HG03135 (cell line): ENCODE measurements at regions not wholly inside any gene's neighbourhood (a gene's known extent, or its start where the extent isn't known, plus 50 kb on each side); places are given as distances from the start of the nearest gene placed in this dataset.
"Not testable (repeated sequence)": the region's sequence is repeated elsewhere in the genome, so short reads cannot be mapped to it uniquely, and the experiment has no call there.

ENCODE experiments used
- ATAC-seq: cut with Tn5 transposase; IDR thresholded peaks from one replicate; pipeline ENCODE4 v1.9.1; 2021; ENCODE audit warnings: mild to moderate bottlenecking, moderate library complexity; ENCODE audit not compliant: unreplicated experiment

DNA sequence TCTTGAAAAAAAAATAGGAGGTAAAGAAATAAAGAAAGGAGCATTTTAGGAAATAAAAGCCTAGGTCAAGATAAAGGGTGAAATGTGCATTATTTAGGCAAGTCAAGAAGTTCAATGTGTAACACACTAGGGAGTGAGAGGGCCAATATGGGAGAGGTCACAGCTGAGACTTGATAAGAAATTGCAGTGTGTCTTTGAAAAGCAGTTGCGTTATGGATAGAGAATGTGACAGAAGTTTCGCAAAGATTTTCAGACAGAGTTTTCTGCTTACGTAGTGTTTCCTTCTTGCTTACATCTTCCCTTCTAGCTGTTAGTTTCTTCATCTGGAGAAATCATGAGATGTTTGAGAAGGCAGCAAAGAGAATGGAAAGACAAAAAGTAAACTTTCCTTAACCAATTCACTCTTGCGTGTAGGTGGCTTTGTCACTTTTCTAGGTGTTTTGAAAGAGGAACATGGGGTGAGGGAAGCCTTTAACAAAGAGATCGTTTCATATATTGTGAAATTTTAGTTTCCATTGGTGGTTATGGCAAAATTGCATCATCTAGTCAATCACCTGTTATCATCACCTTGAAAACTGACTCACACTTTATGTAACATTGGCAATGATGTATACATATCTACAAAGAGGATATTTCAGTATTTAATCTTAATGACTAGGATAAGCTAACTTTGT lies 975.5 kb downstream of the OLFM4 start:
- ATAC-seq, result no peak

DNA sequence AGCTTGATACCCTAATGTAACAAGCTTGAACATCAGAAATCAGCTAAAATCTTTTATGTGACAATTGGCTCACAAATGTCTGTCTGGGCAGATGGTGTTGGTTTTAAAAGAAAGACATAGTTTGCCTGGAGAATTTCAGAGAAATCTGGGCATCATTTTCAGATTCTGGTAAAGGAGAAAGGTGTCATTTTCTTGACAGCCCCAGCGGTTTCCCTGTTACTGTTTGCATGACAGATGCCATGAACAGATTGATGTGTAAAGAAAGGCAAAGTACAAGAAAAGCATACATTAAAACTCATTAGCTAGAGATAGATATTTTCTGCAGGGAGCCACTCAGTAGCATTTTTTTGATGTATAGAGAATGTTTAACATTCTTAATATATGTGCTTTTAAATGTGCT lies 987.9 kb downstream of the OLFM4 start:
- ATAC-seq, result no peak

DNA sequence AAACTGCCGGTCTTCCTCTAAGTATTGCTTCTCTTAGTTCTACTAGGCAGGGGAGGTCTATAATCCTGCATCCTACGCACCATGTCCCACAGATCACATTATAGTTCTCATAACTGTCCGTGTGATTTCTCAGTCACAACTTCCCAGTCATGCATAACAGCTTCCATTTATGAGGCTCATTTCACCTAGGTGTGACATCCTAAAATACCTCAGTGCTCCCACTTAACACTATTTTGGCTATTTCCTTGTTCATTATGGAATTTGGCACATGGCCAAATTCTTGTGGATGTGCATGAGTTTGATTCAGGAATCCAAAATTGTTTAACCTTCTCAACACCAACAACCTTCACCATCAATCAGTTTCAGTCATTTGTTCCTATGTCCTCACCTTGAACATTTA lies 989.9 kb downstream of the OLFM4 start:
- ATAC-seq, result no peak

DNA sequence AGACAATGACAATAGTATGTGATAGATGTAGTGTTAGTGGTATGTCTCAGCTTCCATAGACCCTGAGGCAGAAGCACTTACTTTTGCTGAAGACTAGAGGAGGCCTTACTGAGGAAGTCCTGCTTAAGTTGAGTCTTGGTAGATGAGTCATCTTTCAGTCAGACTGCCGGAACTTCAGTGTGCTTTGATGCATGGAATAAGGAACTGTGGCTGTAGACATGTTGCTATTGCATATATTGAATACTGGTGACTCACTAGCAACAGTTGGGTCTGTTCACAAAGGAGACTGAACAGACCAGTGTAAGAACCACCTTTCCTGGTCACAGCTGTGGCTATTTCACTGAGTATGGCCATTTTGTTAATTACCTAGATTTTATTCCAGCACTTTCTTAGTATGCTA lies 1000.6 kb downstream of the OLFM4 start:
- peak; percentile 82 for ATAC-seq

DNA sequence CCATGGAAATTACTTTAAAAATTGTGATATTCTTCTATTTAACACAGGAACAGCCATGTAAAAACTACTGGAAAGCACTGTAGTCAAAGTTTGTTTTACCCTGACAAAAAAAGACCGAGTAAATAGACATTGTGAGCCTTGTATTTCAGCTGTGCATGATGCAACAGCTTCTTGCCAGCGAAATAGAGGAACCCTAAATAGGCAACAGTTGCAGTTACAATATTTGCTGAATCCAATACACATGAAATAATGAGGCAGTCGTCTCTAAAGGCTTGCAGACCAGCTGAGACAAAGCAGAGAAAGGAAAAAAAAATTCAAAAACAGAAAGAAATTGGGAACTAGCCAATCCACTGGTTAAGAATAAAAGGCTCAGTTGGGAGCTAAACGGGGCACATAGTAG lies 1001.1 kb downstream of the OLFM4 start:
- no peak for ATAC-seq

DNA sequence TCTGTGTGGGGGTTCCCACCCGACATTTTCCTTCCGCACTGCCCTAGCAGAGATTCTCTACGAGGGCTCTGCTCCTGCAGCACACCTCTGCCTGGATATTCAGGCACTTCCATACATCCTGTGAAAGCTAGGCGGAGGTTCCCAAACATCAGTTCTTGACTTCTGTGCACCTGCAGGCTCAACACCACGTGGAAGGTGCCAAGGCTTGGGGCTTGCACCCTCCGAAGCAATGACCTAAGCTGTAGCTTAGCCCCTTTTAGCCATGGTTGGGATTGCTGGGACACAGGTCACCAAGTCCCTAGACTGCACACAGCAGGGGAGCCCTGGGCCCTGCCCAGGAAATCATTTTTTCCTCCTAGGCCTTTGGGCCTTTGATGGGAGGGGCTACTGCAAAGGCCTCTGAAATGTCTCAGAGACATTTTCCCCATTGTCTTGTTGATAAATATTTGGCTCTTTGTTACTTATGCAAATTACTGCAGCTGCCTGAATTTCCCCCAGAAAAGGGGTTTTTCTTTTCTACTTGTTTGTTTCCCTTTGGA lies 1004.8 kb downstream of the OLFM4 start:
- no peak for ATAC-seq

DNA sequence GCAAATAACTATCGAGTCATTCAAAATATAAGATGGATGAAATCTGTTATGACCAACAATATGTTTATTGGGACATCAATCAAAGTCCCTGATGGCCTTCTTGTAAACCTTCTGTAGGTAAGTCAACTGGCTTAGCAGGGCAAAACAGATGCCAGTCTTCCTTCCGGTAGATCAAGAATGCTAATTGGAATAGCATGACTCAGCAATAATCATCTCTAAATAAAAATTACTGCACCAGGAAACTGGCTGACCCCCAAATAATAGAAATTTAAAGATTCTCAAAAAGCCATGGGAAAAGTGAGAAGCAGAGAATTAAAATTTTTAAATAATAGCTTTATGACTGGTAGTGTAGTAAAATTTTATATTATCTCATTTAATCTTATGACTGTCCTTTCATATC lies 1005.4 kb downstream of the OLFM4 start:
- ATAC-seq, result no peak

DNA sequence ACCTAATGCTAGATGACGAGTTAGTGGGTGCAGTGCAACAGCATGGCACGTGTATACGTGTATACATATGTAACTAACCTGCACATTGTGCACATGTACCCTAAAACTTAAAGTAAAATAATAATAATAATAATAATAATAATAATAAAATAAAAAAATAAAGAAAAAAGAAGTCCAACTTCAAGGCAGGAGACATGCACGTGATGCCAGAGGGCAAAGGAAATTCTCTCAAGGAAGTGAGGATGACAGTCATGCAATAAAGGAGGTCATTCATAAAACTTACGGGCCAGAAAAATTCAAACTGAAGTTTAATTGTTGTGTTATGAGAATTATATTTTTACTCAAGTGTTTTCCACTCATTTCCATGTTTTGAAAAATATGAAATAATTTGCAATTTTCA lies 1028.8 kb downstream of the OLFM4 start:
- ATAC-seq, result not testable (repeated sequence)

DNA sequence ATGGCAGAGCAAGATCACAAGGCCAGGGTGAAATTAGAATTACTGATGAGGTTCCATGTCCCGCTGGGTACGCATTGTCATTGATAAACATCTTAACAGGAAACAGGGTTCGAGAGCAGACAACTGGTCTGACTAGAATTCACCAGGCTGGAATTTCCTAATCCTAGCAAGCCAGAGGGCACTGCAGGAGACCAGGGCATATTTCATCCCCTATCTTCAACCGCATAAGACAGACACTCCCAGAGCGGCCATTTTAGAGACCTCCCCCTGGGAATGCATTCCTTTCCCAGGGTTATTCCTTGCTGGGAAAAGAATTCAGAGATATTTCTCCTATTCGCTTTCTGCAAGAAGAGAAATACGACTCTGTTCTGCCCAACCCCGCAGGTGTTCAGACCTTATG lies 1041.3 kb downstream of the OLFM4 start:
- ATAC-seq, result not testable (repeated sequence)

DNA sequence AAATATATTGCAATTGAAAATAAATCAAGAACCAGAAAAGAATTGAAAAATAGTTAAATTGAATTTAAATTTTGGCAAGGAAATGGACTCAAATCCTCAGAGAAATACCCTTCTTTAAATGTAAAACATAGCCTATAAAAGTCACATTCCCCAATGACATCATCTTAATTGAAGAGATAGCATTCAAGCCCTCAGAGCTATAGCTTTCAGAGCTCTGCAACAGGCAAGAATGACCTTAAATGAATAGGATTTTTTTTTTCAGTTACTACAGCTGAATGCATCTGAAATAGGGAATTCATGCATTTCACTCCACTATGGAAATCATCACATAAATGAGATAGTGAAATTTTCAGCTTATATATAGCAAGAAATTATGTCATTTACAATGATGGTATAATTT lies 1049.0 kb downstream of the OLFM4 start:
- no peak for ATAC-seq

DNA sequence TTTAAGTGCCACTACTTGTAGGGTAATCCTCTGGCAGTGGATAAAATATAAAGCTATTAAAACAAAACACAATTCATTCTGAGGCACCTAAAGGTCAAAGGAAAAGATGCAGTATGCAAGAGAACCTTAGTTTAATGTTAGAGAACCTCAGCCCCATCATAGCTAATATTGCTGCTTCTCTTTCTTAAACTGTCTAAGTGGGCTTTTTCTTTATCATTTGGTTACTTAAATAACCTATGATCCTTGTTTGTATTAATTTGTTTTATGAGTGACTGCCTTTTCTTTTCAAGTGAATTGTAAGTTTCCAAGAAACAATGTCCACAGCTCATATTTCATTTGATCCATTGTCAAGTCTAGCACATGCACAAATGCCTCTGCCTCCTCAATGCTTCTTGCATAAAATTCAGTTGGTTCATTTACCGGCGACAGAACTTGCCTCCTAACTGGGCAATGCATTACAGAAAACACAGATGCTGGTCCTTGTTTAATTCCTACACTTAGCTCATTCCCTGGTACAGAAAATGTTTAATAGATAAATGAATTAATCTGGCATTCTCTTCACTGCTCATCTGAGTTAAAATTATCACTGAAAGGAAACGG lies 1049.8 kb downstream of the OLFM4 start:
- no peak for ATAC-seq

DNA sequence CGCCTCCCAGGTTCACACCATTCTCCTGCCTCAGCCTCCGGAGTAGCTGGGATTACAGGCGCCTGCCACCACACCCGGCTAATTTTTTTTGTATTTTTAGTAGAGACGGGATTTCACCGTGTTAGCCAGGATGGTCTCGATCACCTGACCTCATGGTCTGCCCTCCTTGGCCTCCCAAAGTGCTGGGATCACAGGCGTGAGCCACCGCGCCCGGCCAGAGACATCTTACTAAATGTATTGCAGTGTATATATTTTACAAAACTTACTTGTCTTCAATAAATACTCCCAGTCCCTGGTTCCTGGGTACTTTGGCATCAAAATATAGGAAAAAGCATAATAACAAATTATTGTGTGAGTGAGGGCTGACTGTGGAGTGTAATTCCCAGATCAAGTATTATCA lies 1053.7 kb downstream of the OLFM4 start:
- ATAC-seq, result not testable (repeated sequence)

DNA sequence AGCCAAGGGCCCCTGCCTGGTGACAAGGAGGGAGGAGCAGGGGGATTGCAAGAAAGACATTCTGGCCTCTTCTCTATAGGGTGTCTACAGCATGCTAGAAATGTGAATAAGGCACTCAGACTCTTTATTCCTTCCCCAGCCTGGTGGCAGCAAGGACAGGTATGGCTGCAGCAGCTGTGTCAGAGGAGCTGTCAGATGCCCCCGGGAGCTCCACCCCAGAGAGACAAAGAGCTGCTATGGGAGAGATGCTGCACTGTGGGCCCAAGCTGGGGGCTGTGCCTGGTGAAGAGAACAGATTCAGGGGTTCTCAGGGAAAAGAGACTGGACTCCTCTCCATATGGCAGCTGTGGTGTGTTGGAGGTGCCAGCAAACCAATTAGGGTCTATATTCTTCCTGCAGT lies 1063.3 kb downstream of the OLFM4 start:
- no peak for ATAC-seq

DNA sequence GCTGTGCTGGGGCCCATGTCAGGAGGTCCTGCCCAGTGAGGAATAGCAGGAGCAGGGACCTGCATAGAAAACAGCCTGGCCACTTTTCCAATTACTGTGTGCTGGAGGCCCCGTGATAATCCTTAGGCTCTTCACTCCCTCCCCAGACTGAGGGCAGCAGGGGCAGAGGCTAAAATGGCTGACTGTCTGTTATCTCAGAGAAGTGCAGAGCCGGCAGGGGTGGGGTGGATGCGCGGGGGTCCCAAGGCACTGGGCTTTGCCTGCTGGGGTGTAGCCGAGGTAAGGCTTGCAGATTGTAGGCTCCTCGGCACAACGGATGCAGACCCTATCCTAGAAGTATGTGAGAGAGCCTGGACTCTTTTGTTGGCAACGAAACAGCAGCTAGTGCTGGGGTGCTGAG lies 1064.1 kb downstream of the OLFM4 start:
- no peak for ATAC-seq

DNA sequence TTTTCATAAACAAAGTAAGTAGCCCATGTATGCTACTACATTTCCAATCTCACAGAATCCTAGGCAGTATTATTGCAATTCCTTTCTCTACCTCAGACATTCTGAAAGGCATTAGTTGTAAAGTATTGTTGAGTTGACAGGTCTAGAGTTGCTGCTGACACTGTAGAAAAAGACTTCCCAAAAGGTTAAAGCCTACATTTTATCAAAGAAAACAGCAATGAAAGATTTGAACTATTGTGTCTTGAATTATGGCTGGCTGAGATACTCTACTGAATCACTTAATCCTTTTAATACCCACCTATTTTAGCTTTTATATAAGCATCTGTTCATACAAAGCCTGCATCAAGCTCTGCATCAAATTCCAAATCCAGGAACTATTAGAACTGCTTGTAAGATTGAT lies 1082.0 kb downstream of the OLFM4 start:
- no peak for ATAC-seq

DNA sequence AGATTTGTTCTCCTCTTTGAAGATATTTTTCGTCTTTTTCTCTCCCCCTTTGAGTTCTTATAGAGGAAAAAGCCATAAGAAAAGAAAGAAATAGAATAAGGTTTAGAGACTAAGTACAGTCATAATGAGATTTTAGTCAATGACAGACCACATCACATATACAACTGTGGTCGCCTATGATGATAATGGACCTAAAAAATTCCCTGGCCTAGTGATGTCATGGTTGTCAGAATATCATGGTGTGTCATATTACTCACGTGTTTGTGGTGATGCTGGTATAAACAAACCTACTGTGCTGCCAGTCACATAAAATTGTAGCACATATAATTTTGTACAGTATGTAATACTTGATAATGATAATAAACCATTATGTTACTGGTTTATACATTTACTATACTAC lies 1096.1 kb downstream of the OLFM4 start:
- ATAC-seq, result no peak

DNA sequence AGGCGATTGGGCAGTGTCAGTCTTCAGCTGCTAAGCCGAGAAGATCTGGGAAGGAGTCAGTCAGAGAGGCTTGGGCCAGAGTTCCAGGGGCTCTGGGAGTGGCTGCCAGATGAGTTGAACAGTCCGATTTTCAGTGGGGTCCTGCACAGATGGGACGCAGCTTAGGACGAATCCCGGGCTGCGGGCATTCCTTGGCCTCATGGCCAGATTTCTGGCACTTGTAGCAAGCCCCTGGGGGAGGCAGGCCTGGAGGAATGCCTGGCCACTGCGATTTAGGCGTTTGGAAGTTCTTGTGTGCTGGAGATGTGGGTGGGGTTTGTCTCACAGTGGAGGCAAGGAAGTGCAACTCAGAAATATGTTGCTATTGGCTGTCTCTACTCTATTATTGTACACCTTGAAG lies 1102.3 kb downstream of the OLFM4 start:
- not testable (repeated sequence) for ATAC-seq

DNA sequence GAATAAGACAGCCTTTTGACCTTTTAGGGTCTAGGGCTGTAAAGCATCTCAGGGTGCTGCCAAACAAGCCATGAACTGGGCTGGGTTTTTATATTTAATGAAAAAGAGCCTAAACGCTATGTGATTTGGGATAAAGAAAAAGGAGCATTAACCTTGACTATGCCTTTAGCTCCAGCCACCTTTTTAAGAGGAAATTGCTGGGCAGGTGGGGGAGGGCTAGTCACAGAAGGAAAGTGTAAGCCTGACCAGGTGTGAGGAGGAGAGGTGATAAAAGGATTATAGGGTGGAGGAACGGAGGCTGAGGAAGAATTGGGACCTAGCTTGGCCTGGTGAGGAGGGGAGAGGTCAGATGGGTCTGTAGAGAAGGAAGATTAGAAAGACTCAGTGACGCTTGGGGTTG lies 1102.8 kb downstream of the OLFM4 start:
- not testable (repeated sequence) for ATAC-seq

DNA sequence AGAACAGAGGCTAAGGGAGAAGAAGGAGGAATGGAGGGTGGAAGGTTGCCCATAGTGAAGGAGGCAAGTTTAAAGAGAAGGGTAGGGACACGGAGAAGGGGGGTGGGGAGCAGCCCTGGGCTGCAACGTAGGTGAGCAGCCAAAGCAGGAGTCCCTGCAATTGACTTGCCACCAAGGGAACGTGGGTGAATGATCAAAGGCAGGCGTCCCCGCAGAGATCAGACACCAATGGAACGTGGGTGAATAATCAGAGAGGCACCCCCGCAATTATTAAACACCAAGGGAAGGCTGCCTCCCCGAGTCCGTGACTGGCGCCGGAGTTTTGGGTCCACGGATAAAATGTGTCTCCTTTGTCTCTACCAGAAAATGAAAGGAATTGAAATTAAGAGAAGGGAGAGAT lies 1103.5 kb downstream of the OLFM4 start:
- not testable (repeated sequence) for ATAC-seq

DNA sequence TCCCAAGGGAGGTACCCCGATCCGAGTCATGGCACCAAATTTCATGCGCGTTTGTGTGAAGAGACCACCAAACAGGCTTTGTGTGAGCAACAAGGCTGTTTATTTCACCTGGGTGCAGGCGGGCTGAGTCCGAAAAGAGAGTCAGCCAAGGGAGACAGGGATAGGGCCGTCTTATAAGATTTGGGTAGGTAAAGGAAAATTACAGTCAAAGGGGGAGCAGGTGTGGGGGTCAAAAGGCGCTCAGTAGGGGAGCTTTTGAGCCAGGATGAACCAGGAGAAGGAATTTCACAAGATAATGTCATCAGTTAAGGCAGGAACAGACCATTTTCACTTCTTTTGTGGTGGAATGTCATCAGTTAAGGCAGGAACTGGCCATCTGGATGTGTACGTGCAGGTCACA lies 1104.1 kb downstream of the OLFM4 start:
- not testable (repeated sequence) for ATAC-seq

DNA sequence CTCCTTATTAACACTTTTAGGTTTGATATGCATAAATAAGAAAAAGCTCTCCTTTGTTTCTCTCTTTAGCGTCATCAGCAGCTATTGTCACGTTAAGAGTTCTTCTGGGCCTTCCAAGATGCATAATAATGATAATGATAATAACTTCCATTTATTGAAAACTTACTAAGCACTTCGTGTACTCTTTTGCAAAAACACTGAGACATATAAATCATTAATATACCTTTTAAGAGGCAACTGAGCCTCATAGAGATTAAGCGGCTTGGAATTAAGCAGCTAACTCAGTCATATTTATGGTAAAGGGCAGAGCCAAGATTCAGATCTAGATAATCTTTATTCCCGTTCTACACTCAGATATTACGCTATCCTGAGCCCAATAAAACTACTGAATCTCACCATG lies 1105.1 kb downstream of the OLFM4 start:
- no peak for ATAC-seq

DNA sequence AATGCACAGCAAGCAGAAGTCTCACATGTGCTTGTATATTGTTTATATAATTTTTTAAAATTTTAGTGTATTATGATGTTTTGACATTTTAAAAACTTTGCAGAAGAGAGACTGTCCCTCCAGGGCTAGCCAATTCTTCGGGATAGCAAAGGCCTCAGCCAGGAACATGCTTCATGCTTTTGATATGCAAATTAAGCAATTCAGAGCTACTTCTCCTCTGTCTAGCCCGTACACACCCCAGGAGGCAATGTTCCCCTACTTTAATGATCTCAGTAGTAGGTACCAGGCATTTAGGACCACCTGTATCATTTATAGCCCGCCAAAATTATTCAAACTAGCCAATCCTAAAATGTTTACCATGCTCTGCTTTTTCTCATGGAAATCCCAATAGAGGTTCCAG lies 1116.2 kb downstream of the OLFM4 start:
- no peak for ATAC-seq

DNA sequence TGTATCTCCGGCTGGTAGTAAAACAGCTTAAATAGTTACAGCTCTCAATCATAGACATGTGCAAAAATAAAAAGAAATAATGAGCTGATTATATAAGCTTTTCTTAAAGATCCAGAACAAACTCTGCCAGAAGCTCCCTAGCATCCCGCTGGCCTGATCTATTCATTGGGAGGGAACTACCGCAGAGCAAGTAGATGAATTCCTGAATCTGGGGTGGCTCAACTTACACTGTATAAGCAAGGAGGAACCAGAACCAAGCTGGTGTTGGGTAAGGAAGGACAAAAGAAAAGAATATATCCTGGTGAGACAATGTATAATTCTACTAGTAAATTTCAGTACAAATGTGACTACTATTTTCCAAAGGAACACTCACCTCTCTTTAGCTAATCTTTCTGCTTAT lies 1122.2 kb downstream of the OLFM4 start:
- no peak for ATAC-seq
